GM23248 (cell line): ENCODE measurements at regions not wholly inside any gene's neighbourhood (a gene's known extent, or its start where the extent isn't known, plus 50 kb on each side); places are given as distances from the start of the nearest gene placed in this dataset.

Source experiments
- EZH2 ChIP-seq: fragments of 200-600 bp; sonication (generic); IDR thresholded peaks from 2 replicates; pipeline ENCODE4 v1.6.1; 2018; ENCODE audit warnings: antibody characterized with exemption, mild to moderate bottlenecking; ENCODE audit not compliant: insufficient read depth, poor library complexity, severe bottlenecking
- EZH2phosphoT487 ChIP-seq: fragments of 200-600 bp; sonication (generic); IDR thresholded peaks from 2 replicates; pipeline ENCODE4 v1.6.1; 2018; ENCODE audit warnings: antibody characterized with exemption, moderate library complexity, mild to moderate bottlenecking, low read depth; ENCODE audit not compliant: insufficient read depth

- TF ChIP-seq EZH2 = no peak
- no peak for TF ChIP-seq EZH2phosphoT487
Observed at GRCh38 chr4:8778760-8779159, 92.9 kb downstream of the HMX1 start.
